GM18517 (cell line): ENCODE measurements at regions not wholly inside any gene's neighbourhood (a gene's known extent, or its start where the extent isn't known, plus 50 kb on each side); places are given as distances from the start of the nearest gene placed in this dataset.

Source experiments
- ATAC-seq: cut with Tn5 transposase; IDR thresholded peaks from one replicate; pipeline ENCODE4 v1.9.1; 2021; ENCODE audit warnings: mild to moderate bottlenecking, moderate library complexity; ENCODE audit not compliant: unreplicated experiment

- ATAC-seq = no peak
These were observed 192.3 kb upstream of the ANKRD50 start for GRCh38 chr4:124904723-124905388.

- ATAC-seq = no peak
These were observed 191.6 kb upstream of the ANKRD50 start for GRCh38 chr4:124903995-124904722.

GRCh38 chr4:124902001-124902515 lies 189.5 kb upstream of the ANKRD50 start:
- no peak for ATAC-seq

GRCh38 chr4:124899997-124900396 lies 187.5 kb upstream of the ANKRD50 start:
- ATAC-seq = no peak

GRCh38 chr4:124890522-124890921 lies 178.0 kb upstream of the ANKRD50 start:
- ATAC-seq = no peak

- ATAC-seq = no peak
These were observed 175.2 kb upstream of the ANKRD50 start for GRCh38 chr4:124887739-124888138.

GRCh38 chr4:124884316-124884715 lies 171.8 kb upstream of the ANKRD50 start:
- ATAC-seq = no peak

- no peak for ATAC-seq
These were observed 171.1 kb upstream of the ANKRD50 start for GRCh38 chr4:124883632-124884031.

GRCh38 chr4:124879195-124879594 lies 166.7 kb upstream of the ANKRD50 start:
- ATAC-seq = no peak

GRCh38 chr4:124874172-124874450 lies 161.6 kb upstream of the ANKRD50 start:
- ATAC-seq = no peak

- no peak for ATAC-seq
These were observed 161.0 kb upstream of the ANKRD50 start for GRCh38 chr4:124873361-124874171.

- ATAC-seq = no peak
These were observed 160.1 kb upstream of the ANKRD50 start for GRCh38 chr4:124872659-124873058.

GRCh38 chr4:124869961-124870495 lies 157.5 kb upstream of the ANKRD50 start:
- no peak for ATAC-seq

GRCh38 chr4:124868495-124868894 lies 156.0 kb upstream of the ANKRD50 start:
- ATAC-seq = no peak

- ATAC-seq = no peak
These were observed 155.0 kb upstream of the ANKRD50 start for GRCh38 chr4:124867536-124867935.

- ATAC-seq = no peak
These were observed 153.8 kb upstream of the ANKRD50 start for GRCh38 chr4:124866301-124866700.

- ATAC-seq = no peak
These were observed 150.6 kb upstream of the ANKRD50 start for GRCh38 chr4:124863040-124863545.

GRCh38 chr4:124862261-124862660 lies 149.7 kb upstream of the ANKRD50 start:
- ATAC-seq = no peak

- no peak for ATAC-seq
These were observed 149.2 kb upstream of the ANKRD50 start for GRCh38 chr4:124861761-124862160.

GRCh38 chr4:124854968-124855367 lies 142.4 kb upstream of the ANKRD50 start:
- peak; percentile 82 for ATAC-seq

GRCh38 chr4:124851741-124852140 lies 139.2 kb upstream of the ANKRD50 start:
- no peak for ATAC-seq
